Adrenal gland (tissue), 5 donors: ENCODE measurements at regions not wholly inside any gene's neighbourhood (a gene's known extent, or its start where the extent isn't known, plus 50 kb on each side); places are given as distances from the start of the nearest gene placed in this dataset.

Source experiments
- CTCF ChIP-seq, 6 experiments: fragments of 450-650 bp in 4 of 6; fragments of 200-600 bp in 2 of 6; sonication (generic) in 1 of 6; IDR thresholded peaks; 1 replicate in 5 of 6; 2 replicates in 1 of 6; pipeline versions ENCODE4 v1.5.1 to v1.8.0; 2016 to 2021; ENCODE audit warnings: antibody characterized with exemption in 6 of 6, mild to moderate bottlenecking in 2 of 6, moderate library complexity in 1 of 6
- POLR2A ChIP-seq, 2 donors: fragments of 450-650 bp; IDR thresholded peaks; one replicate each; pipeline ENCODE4 v1.6.1; 2017; ENCODE audit warnings: antibody characterized with exemption in 2 of 2, mild to moderate bottlenecking in 2 of 2, moderate library complexity in 1 of 2
- donor health status: DM: no; HTN: no; CAD: no.

GRCh38 chr7:67407392-67408071 lies 410.9 kb downstream of the TYW1 start:
- TF ChIP-seq CTCF (IDR thresholded peaks at IDR 0.05) (no peak), POLR2A (IDR thresholded peaks at IDR 0.05) (no peak)
